ENCODE measurements at regions not wholly inside any gene's neighbourhood (a gene's known extent, or its start where the extent isn't known, plus 50 kb on each side); places are given as distances from the start of the nearest gene placed in this dataset.

DNA sequence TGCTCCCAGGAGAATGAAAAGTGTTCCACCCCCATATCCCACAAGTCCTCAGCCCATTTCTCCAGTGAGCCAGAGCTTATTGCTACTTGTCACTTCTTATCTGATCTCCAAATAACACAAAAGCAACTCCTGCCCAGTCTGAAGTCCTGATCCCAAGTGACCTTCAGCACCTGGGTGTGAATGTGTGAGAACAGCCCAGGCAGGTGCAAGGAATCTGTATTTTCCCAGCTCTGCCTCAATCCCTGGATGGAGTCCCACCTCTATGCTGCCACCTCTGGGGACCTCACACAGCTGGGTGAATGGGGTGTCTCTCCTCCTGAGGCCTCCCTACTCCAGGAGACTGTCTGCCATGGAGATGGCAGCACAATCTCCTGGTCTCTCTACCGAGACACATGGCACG is 402.4 kb upstream of the PROX1 start (continued):
- TF ChIP-seq, protein P1, sequence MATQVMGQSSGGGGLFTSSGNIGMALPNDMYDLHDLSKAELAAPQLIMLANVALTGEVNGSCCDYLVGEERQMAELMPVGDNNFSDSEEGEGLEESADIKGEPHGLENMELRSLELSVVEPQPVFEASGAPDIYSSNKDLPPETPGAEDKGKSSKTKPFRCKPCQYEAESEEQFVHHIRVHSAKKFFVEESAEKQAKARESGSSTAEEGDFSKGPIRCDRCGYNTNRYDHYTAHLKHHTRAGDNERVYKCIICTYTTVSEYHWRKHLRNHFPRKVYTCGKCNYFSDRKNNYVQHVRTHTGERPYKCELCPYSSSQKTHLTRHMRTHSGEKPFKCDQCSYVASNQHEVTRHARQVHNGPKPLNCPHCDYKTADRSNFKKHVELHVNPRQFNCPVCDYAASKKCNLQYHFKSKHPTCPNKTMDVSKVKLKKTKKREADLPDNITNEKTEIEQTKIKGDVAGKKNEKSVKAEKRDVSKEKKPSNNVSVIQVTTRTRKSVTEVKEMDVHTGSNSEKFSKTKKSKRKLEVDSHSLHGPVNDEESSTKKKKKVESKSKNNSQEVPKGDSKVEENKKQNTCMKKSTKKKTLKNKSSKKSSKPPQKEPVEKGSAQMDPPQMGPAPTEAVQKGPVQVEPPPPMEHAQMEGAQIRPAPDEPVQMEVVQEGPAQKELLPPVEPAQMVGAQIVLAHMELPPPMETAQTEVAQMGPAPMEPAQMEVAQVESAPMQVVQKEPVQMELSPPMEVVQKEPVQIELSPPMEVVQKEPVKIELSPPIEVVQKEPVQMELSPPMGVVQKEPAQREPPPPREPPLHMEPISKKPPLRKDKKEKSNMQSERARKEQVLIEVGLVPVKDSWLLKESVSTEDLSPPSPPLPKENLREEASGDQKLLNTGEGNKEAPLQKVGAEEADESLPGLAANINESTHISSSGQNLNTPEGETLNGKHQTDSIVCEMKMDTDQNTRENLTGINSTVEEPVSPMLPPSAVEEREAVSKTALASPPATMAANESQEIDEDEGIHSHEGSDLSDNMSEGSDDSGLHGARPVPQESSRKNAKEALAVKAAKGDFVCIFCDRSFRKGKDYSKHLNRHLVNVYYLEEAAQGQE (IDR thresholded peaks at IDR 0.05; ENCODE audit: low read depth, low read length), result no peak

DNA sequence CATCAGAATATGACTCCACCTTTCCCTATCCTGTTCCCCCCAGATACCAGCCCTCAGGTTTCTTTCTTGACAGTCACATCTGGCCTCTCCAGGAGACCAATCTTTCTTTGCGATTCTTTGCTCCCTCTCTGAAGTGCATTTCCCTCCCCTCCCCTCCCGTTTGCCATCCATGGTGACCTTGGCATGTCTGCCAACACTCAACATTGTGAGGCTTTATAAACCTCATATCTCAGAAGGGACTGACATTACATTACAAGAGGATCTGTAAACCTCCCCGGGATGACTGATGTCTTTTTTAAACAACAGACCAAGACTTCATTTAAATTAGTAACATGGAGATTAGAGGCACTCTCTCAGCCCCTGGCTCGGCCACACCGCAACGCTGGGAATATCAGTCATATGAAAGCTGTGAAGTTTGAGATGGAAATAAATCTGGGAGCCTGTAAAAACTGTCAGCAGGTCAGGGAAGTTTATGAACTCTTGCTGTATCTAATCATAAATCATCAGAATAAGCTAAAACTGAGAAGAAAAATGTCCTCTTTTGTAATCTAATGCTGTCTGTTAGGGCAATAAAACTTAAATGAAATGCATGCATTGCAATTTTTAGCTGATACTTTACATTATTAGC is 401.7 kb upstream of the PROX1 start:
- WGBS (ENCODE audit: low lambda C conversion rate), result 34% methylated on average over 6 of the region's 6 CpGs
- no peaks in the 10 kb centered on the region for H4K20me1 ChIP-seq (ENCODE audit: insufficient read depth)
- H3K27ac ChIP-seq (ENCODE audit: low read depth in 2 of 2, low read length in 1 of 2), result no peak overlapping the region
- no peaks in the 10 kb centered on the region for H3K4me1 ChIP-seq (ENCODE audit: control insufficient read depth in 1 of 2, insufficient read depth in 2 of 2, low read depth in 1 of 2, low read length in 1 of 2)
- ChIA-PET POLR2A (no interaction called here), CTCF (no interaction called here)
- H3F3A ChIP-seq (replicated peaks; ENCODE audit: insufficient read depth), result no peaks in the 10 kb centered on the region
- H2AFZ ChIP-seq (ENCODE audit: low read depth), result no peak overlapping the region
- DNase-seq, result no peak
- no peaks in the 10 kb centered on the region for H3K36me3 ChIP-seq (replicated peaks in 1 of 2; ENCODE audit: control insufficient read depth in 1 of 2, insufficient read depth in 2 of 2, low read length in 1 of 2)
- no peaks in the 10 kb centered on the region for H3K79me2 ChIP-seq (ENCODE audit: insufficient read depth)
- TF ChIP-seq MXI1 (IDR thresholded peaks at IDR 0.05; ENCODE audit: low read depth, low read length), result no peak
- TF ChIP-seq EP300 (IDR thresholded peaks at IDR 0.05; ENCODE audit: borderline replicate concordance in 1 of 2, low read depth in 1 of 2, low read length in 1 of 2), result no peak
- H3K27me3 ChIP-seq (ENCODE audit: insufficient read depth), result no peaks in the 10 kb centered on the region
- H3K9me3 ChIP-seq, result no peaks in the 10 kb centered on the region
- no peak overlapping the region for H3K4me2 ChIP-seq
- no peaks in the 10 kb centered on the region for H3K9me2 ChIP-seq
- H3K9ac ChIP-seq, result no peak overlapping the region
- H3K4me3 ChIP-seq (ENCODE audit: low read depth in 2 of 2, low read length in 1 of 2), result no peak overlapping the region

DNA sequence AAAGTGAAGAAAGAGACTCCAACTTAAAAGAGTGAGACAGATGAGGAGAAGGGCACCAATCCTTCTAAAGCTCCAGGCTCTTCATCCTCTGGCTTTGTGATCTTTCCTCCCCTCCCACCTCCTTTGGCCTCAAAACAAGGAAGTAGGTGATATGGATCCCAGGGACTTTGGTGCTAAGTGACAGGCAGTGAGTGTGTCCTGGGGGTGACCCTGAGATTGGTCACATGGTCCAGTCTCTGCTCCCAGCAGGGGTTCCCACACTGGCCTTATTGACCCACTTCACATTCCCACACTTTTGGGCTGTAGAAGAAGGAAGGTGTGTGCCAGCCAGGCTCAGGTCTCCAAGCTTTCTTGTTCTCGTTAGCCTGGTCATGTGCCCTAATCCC is 401.2 kb upstream of the PROX1 start:
- no peak overlapping the region for H3K9ac ChIP-seq
- no peak for TF ChIP-seq TCF12 (IDR thresholded peaks at IDR 0.05)
- TF ChIP-seq GATA2 (CRISPR knock-in tag; IDR thresholded peaks at IDR 0.05), result no peak
- no peak for TF ChIP-seq CHD2 (IDR thresholded peaks at IDR 0.05; ENCODE audit: low read length, partially characterized antibody)
- TF ChIP-seq, protein P2, sequence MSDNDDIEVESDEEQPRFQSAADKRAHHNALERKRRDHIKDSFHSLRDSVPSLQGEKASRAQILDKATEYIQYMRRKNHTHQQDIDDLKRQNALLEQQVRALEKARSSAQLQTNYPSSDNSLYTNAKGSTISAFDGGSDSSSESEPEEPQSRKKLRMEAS (IDR thresholded peaks at IDR 0.05; ENCODE audit: low read depth), result no peak
- no peak for TF ChIP-seq NFIC (IDR thresholded peaks at IDR 0.05; ENCODE audit: borderline replicate concordance)
- no peak for TF ChIP-seq FOXJ3 (CRISPR knock-in tag; IDR thresholded peaks at IDR 0.05)
- TF ChIP-seq RCOR1 (IDR thresholded peaks at IDR 0.05; ENCODE audit: low read length), result no peak
- TF ChIP-seq RAD21 (IDR thresholded peaks at IDR 0.05; ENCODE audit: low read length), result no peak
- TF ChIP-seq FOSL2 (IDR thresholded peaks at IDR 0.05; ENCODE audit: borderline replicate concordance, low read depth), result no peak
- TF ChIP-seq POLR2AphosphoS5 (IDR thresholded peaks at IDR 0.05; ENCODE audit: low read depth, low read length), result no peak
- POLR2A ChIA-PET, result no interaction called here
- H3K79me2 ChIP-seq (ENCODE audit: insufficient read depth), result no peaks in the 10 kb centered on the region
- H3K9me2 ChIP-seq, result no peaks in the 10 kb centered on the region
- no peak overlapping the region for H3K4me2 ChIP-seq
- H3K4me1 ChIP-seq (ENCODE audit: control insufficient read depth in 1 of 2, insufficient read depth in 2 of 2, low read depth in 1 of 2, low read length in 1 of 2), result no peaks in the 10 kb centered on the region
- CTCF ChIA-PET, result no interaction called here
- no peaks in the 10 kb centered on the region for H3F3A ChIP-seq (replicated peaks; ENCODE audit: insufficient read depth)
- H3K9me3 ChIP-seq, result no peaks in the 10 kb centered on the region
- H3K27me3 ChIP-seq (ENCODE audit: insufficient read depth), result no peaks in the 10 kb centered on the region
- no peak overlapping the region for H2AFZ ChIP-seq (ENCODE audit: low read depth)
- WGBS (ENCODE audit: low lambda C conversion rate), result 0% methylated on average over 1 of the region's 1 CpG
- H3K36me3 ChIP-seq (replicated peaks in 1 of 2; ENCODE audit: control insufficient read depth in 1 of 2, insufficient read depth in 2 of 2, low read length in 1 of 2), result no peaks in the 10 kb centered on the region
- no peak for DNase-seq
- no peak overlapping the region for H3K4me3 ChIP-seq (ENCODE audit: low read depth in 2 of 2, low read length in 1 of 2)
- no peak overlapping the region for H3K27ac ChIP-seq (ENCODE audit: low read depth in 2 of 2, low read length in 1 of 2)
- no peaks in the 10 kb centered on the region for H4K20me1 ChIP-seq (ENCODE audit: insufficient read depth)

All from SK-N-SH (cell line).